HL-60 (cell line): ENCODE measurements at regions not wholly inside any gene's neighbourhood (a gene's known extent, or its start where the extent isn't known, plus 50 kb on each side); places are given as distances from the start of the nearest gene placed in this dataset. TPM values are rescaled to one million over a fixed set of nuclear protein-coding genes. Genes with fewer than 3 reads are reported as not detected.

ENCODE experiments used
- DNase-seq, 2 experiments: peaks; one replicate each; pipeline ENCODE4 v3.0.0-alpha.2; 2010 to 2020; ENCODE audit warnings: low read depth in 1 of 2, low spot score in 1 of 2
- H3K27ac ChIP-seq: fragments of 250-450 bp; sonication (Bioruptor Pico); replicated peaks from 2 replicates; pipeline ENCODE4 v1.5.1; 2020; ENCODE audit warnings: mild to moderate bottlenecking, moderate library complexity
- H3K27me3 ChIP-seq: fragments of 250-450 bp; sonication (Bioruptor Pico); 2 replicates; pipeline ENCODE4 v1.5.1; 2021; ENCODE audit warnings: mild to moderate bottlenecking, moderate library complexity; ENCODE audit not compliant: insufficient read depth, poor library complexity, severe bottlenecking
- H3K4me3 ChIP-seq: replicated peaks from 2 replicates; pipeline ENCODE4 v1.5.1; 2011; ENCODE audit warnings: mild to moderate bottlenecking, control low read depth, low read length; ENCODE audit not compliant: insufficient read depth
- CTCF ChIP-seq: IDR thresholded peaks from one replicate; pipeline ENCODE4 v1.5.1; 2011; ENCODE audit warnings: low read length, control low read depth, inconsistent platforms; ENCODE audit not compliant: insufficient read depth
- GABPA ChIP-seq: IDR thresholded peaks from 2 replicates; pipeline ENCODE4 v1.6.1; 2012; ENCODE audit warnings: low read depth
- POLR2AphosphoS5 ChIP-seq: IDR thresholded peaks from 2 replicates; pipeline ENCODE4 v1.6.1; 2012; ENCODE audit warnings: low read depth
- REST ChIP-seq: IDR thresholded peaks from 2 replicates; pipeline ENCODE4 v1.6.1; 2012; ENCODE audit warnings: low read depth; ENCODE audit not compliant: insufficient replicate concordance
- SPI1 ChIP-seq: IDR thresholded peaks from 2 replicates; pipeline ENCODE4 v1.6.1; 2012; ENCODE audit warnings: low read depth, mild to moderate bottlenecking, borderline replicate concordance
- microRNA-seq: library from miRNA; unstranded; fragments of <30 nt; microRNA quantifications from one replicate; pipeline ENCODE4, GENCODE V29; 2018

GRCh38 chr3:31479431-31479830 lies 53.3 kb upstream of the STT3B start:
- TF ChIP-seq POLR2AphosphoS5 = no peak
- TF ChIP-seq REST = no peak
- Histone ChIP-seq H3K27ac (no peak overlapping the region), H3K27me3 (no peaks in the 10 kb centered on the region), H3K4me3 (no peak overlapping the region)
- DNase-seq = no peak

- no peak overlapping the region for H3K4me3 ChIP-seq
- TF ChIP-seq GABPA = no peak
- no peak for TF ChIP-seq POLR2AphosphoS5
- no peak for TF ChIP-seq REST
- no peak for TF ChIP-seq CTCF
- no peak for TF ChIP-seq SPI1
- H3K27ac ChIP-seq = no peak overlapping the region
- DNase-seq = no peak
- no peaks in the 10 kb centered on the region for H3K27me3 ChIP-seq
These were observed 51.0 kb upstream of the STT3B start for GRCh38 chr3:31481697-31482096.

GRCh38 chr3:31482493-31483200 lies 50.1 kb upstream of the STT3B start:
- no peak for TF ChIP-seq POLR2AphosphoS5
- no peak for TF ChIP-seq REST
- TF ChIP-seq SPI1 = no peak
- no peak for TF ChIP-seq CTCF
- no peak for TF ChIP-seq GABPA
- DNase-seq = no peak
- Histone ChIP-seq H3K27ac (no peak overlapping the region), H3K27me3 (no peaks in the 10 kb centered on the region), H3K4me3 (no peak overlapping the region)

Small RNA genes in the stretch of these regions (microRNA-seq; reads per million reads assigned to microRNA genes)
- not detected for gene MIR466
